Esophagus muscularis mucosa (tissue), 3 donors: ENCODE measurements at regions not wholly inside any gene's neighbourhood (a gene's known extent, or its start where the extent isn't known, plus 50 kb on each side); places are given as distances from the start of the nearest gene placed in this dataset.

Source experiments
- POLR2A ChIP-seq: fragments of 450-650 bp; IDR thresholded peaks from one replicate; pipeline ENCODE4 v1.6.1; 2017; ENCODE audit warnings: antibody characterized with exemption, moderate library complexity, mild to moderate bottlenecking, low read depth
- TF ChIP-seq, protein P1 (sequence below), 3 experiments: fragments of 200-600 bp in 2 of 3; fragments of 450-650 bp in 1 of 3; sonication (generic) in 2 of 3; IDR thresholded peaks; one replicate each; pipeline ENCODE4 v1.5.1; 2017 to 2019; ENCODE audit warnings: antibody characterized with exemption in 3 of 3, mild to moderate bottlenecking in 2 of 3, moderate library complexity in 1 of 3

DNA sequence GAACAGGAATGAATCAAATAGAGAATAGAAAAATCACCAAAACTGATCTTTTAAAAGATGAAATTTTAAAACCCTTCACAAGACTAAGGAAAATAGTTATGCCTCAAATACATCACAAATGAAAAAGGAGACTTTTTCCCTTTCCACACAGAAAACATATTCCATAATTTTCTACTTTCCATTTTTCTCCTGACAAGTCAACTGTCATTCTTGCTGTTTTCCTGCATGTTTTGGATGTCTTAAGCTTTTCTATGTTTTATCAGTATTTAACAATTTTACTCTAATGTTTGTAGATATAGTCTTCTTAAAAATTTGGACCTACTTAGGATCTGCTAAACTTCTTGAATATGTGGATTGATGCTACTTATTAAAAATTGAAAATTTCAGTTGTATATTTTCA is 810.8 kb downstream of the OLFM4 start:
- TF ChIP-seq, protein P1, sequence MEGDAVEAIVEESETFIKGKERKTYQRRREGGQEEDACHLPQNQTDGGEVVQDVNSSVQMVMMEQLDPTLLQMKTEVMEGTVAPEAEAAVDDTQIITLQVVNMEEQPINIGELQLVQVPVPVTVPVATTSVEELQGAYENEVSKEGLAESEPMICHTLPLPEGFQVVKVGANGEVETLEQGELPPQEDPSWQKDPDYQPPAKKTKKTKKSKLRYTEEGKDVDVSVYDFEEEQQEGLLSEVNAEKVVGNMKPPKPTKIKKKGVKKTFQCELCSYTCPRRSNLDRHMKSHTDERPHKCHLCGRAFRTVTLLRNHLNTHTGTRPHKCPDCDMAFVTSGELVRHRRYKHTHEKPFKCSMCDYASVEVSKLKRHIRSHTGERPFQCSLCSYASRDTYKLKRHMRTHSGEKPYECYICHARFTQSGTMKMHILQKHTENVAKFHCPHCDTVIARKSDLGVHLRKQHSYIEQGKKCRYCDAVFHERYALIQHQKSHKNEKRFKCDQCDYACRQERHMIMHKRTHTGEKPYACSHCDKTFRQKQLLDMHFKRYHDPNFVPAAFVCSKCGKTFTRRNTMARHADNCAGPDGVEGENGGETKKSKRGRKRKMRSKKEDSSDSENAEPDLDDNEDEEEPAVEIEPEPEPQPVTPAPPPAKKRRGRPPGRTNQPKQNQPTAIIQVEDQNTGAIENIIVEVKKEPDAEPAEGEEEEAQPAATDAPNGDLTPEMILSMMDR (IDR thresholded peaks at IDR 0.05) = no peak
- TF ChIP-seq POLR2A = no peak
